Testis (tissue), 2 donors: ENCODE measurements at regions not wholly inside any gene's neighbourhood (a gene's known extent, or its start where the extent isn't known, plus 50 kb on each side); places are given as distances from the start of the nearest gene placed in this dataset.

Experiments used
- POLR2A ChIP-seq: fragments of 450-650 bp; IDR thresholded peaks from one replicate; pipeline ENCODE4 v1.6.1; 2017; ENCODE audit warnings: antibody characterized with exemption, mild to moderate bottlenecking, moderate library complexity
- TF ChIP-seq, protein P1 (sequence below), 3 experiments: fragments of 450-650 bp in 2 of 3; fragments of 200-600 bp in 1 of 3; sonication (generic) in 1 of 3; IDR thresholded peaks; one replicate each; pipeline ENCODE4 v1.5.1; 2016 to 2019; ENCODE audit warnings: antibody characterized with exemption in 3 of 3, mild to moderate bottlenecking in 2 of 3, moderate library complexity in 1 of 3

DNA sequence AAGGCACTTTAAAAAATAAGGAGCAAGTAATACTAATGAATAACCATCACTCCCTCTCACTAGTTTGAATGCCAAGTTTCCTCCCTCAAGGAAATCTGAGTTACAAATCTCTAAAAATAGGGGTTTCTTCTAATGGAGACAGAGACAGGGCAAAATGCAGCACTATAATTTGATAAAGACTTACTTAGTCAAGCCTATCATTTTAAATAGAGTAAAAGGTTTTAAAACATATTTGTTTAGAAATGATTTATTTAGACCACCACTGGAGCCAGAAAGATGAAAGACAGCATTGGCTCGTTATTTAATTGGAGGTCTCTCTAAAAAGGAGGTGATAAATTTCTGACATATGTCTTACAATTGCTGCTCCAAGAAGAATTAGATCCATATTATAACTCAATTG lies 228.7 kb downstream of the TLE1 start:
- TF ChIP-seq, protein P1, sequence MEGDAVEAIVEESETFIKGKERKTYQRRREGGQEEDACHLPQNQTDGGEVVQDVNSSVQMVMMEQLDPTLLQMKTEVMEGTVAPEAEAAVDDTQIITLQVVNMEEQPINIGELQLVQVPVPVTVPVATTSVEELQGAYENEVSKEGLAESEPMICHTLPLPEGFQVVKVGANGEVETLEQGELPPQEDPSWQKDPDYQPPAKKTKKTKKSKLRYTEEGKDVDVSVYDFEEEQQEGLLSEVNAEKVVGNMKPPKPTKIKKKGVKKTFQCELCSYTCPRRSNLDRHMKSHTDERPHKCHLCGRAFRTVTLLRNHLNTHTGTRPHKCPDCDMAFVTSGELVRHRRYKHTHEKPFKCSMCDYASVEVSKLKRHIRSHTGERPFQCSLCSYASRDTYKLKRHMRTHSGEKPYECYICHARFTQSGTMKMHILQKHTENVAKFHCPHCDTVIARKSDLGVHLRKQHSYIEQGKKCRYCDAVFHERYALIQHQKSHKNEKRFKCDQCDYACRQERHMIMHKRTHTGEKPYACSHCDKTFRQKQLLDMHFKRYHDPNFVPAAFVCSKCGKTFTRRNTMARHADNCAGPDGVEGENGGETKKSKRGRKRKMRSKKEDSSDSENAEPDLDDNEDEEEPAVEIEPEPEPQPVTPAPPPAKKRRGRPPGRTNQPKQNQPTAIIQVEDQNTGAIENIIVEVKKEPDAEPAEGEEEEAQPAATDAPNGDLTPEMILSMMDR (IDR thresholded peaks at IDR 0.05), result no peak
- no peak for TF ChIP-seq POLR2A
